ENCODE measurements at regions not wholly inside any gene's neighbourhood (a gene's known extent, or its start where the extent isn't known, plus 50 kb on each side); places are given as distances from the start of the nearest gene placed in this dataset.

DNA sequence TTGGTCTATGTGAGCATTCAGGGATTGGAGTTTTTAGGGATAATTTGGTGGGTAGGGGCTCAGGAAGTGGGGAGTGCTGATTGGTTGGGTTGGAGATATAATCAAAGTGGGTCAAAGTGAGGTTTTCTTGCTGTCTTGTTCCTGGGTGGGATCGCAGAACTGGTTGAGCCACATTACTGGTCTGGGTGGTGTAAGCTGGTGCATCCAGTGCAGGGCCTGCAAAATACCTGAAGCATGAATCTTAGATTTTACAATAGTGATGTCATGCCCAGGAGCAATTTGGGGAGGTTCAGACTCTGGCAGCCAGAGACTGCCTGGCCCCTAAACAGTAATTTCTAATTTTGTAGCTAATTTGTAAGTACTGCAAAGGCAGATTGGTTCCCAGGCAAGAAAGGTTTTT is 665.6 kb upstream of the PRKX start (continued):
- TF ChIP-seq, protein P1, sequence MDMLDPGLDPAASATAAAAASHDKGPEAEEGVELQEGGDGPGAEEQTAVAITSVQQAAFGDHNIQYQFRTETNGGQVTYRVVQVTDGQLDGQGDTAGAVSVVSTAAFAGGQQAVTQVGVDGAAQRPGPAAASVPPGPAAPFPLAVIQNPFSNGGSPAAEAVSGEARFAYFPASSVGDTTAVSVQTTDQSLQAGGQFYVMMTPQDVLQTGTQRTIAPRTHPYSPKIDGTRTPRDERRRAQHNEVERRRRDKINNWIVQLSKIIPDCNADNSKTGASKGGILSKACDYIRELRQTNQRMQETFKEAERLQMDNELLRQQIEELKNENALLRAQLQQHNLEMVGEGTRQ (IDR thresholded peaks at IDR 0.05; ENCODE audit: borderline replicate concordance, low read depth, low read length) = no peak

DNA sequence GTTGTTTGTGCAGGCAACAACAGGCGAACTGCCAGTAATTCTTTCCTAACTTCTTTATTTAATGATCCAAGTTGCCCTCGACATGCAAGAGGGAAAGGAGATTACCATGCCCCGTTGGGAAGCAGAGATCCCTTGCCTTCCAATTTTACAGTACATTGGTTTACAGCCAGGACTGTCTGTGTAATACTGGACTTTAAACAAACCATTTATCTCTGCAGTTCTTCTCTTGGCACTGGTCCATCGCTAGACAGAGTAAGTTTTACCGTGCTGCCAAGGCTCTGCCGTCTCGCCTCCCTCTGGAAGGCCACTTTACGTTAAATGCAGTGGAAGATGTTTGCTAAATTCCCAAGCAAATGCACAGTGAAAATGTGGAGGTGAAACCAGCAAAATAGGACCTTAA is 660.3 kb upstream of the PRKX start:
- H3K9me2 ChIP-seq = no peaks in the 10 kb centered on the region
- no peaks in the 10 kb centered on the region for H3K9me3 ChIP-seq
- WGBS (ENCODE audit: low lambda C conversion rate) = 0% methylated on average over 8 of the region's 8 CpGs
- H3K4me2 ChIP-seq = no peak overlapping the region
- no peaks in the 10 kb centered on the region for H3K4me1 ChIP-seq (ENCODE audit: control insufficient read depth in 1 of 2, insufficient read depth in 2 of 2, low read depth in 1 of 2, low read length in 1 of 2)
- no peaks in the 10 kb centered on the region for H3F3A ChIP-seq (replicated peaks; ENCODE audit: insufficient read depth)
- no peak overlapping the region for H3K27ac ChIP-seq (ENCODE audit: low read depth in 2 of 2, low read length in 1 of 2)
- POLR2A ChIA-PET = no interaction called here
- DNase-seq = no peak
- no peaks in the 10 kb centered on the region for H4K20me1 ChIP-seq (ENCODE audit: insufficient read depth)
- no peak overlapping the region for H3K4me3 ChIP-seq (ENCODE audit: low read depth in 2 of 2, low read length in 1 of 2)
- H3K9ac ChIP-seq = no peak overlapping the region
- no peak overlapping the region for H2AFZ ChIP-seq (ENCODE audit: low read depth)
- no peaks in the 10 kb centered on the region for H3K36me3 ChIP-seq (replicated peaks in 1 of 2; ENCODE audit: control insufficient read depth in 1 of 2, insufficient read depth in 2 of 2, low read length in 1 of 2)
- TF ChIP-seq FOXJ3 (CRISPR knock-in tag; IDR thresholded peaks at IDR 0.05) (no peak), TCF12 (IDR thresholded peaks at IDR 0.05) (no peak), MXI1 (IDR thresholded peaks at IDR 0.05; ENCODE audit: low read depth, low read length) (no peak), TEAD4 (IDR thresholded peaks at IDR 0.05; ENCODE audit: borderline replicate concordance, insufficient read depth) (no peak), ELF1 (IDR thresholded peaks at IDR 0.05) (no peak), RCOR1 (IDR thresholded peaks at IDR 0.05; ENCODE audit: low read length) (no peak), NRF1 (IDR thresholded peaks at IDR 0.05; ENCODE audit: low read depth, low read length) (no peak), EZH2phosphoT487 (IDR thresholded peaks at IDR 0.05; ENCODE audit: borderline replicate concordance, low read depth) (no peak), CHD2 (IDR thresholded peaks at IDR 0.05; ENCODE audit: low read length, partially characterized antibody) (no peak), RAD21 (IDR thresholded peaks at IDR 0.05; ENCODE audit: low read length) (no peak), RFX5 (IDR thresholded peaks at IDR 0.05; ENCODE audit: low read length) (no peak), EP300 (IDR thresholded peaks at IDR 0.05; ENCODE audit: borderline replicate concordance in 1 of 2, low read depth in 1 of 2, low read length in 1 of 2) (no peak), FOSL2 (IDR thresholded peaks at IDR 0.05; ENCODE audit: borderline replicate concordance, low read depth) (no peak), SMC3 (IDR thresholded peaks at IDR 0.05; ENCODE audit: low read depth, low read length) (no peak), POLR2AphosphoS5 (IDR thresholded peaks at IDR 0.05; ENCODE audit: low read depth, low read length) (no peak), GABPA (IDR thresholded peaks at IDR 0.05; ENCODE audit: low read depth) (no peak)
- TF ChIP-seq, protein P1 (IDR thresholded peaks at IDR 0.05; ENCODE audit: borderline replicate concordance, low read depth, low read length) = no peak
- TF ChIP-seq, protein P2, sequence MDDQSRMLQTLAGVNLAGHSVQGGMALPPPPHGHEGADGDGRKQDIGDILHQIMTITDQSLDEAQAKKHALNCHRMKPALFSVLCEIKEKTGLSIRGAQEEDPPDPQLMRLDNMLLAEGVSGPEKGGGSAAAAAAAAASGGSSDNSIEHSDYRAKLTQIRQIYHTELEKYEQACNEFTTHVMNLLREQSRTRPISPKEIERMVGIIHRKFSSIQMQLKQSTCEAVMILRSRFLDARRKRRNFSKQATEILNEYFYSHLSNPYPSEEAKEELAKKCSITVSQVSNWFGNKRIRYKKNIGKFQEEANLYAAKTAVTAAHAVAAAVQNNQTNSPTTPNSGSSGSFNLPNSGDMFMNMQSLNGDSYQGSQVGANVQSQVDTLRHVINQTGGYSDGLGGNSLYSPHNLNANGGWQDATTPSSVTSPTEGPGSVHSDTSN (IDR thresholded peaks at IDR 0.05) = no peak
- TF ChIP-seq, protein P3, sequence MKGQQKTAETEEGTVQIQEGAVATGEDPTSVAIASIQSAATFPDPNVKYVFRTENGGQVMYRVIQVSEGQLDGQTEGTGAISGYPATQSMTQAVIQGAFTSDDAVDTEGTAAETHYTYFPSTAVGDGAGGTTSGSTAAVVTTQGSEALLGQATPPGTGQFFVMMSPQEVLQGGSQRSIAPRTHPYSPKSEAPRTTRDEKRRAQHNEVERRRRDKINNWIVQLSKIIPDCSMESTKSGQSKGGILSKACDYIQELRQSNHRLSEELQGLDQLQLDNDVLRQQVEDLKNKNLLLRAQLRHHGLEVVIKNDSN (IDR thresholded peaks at IDR 0.05; ENCODE audit: borderline replicate concordance, low read depth) = no peak
- CTCF ChIA-PET = no interaction called here
- H3K27me3 ChIP-seq (ENCODE audit: insufficient read depth) = no peaks in the 10 kb centered on the region
- no peaks in the 10 kb centered on the region for H3K79me2 ChIP-seq (ENCODE audit: insufficient read depth)

Measured in SK-N-SH (cell line).